ENCODE measurements at regions not wholly inside any gene's neighbourhood (a gene's known extent, or its start where the extent isn't known, plus 50 kb on each side); places are given as distances from the start of the nearest gene placed in this dataset.

- DNase-seq (ENCODE audit: low spot score), result no peak
These were observed 91.5 kb upstream of the SCOC start for GRCh38 chr4:140281828-140282552.

GRCh38 chr4:140277576-140277975 is 95.9 kb upstream of the SCOC start:
- DNase-seq (ENCODE audit: low spot score), result no peak

- no peak for DNase-seq (ENCODE audit: low spot score)
These were observed 101.9 kb upstream of the SCOC start for GRCh38 chr4:140271553-140271952.

- DNase-seq (ENCODE audit: low spot score), result no peak
These were observed 104.1 kb upstream of the SCOC start for GRCh38 chr4:140269369-140269768.

- no peak for DNase-seq (ENCODE audit: low spot score)
These were observed 105.1 kb upstream of the SCOC start for GRCh38 chr4:140268186-140268841.

- DNase-seq (ENCODE audit: low spot score), result no peak
These were observed 105.9 kb upstream of the SCOC start for GRCh38 chr4:140267576-140267975.

GRCh38 chr4:140266958-140267568 is 106.4 kb upstream of the SCOC start:
- no peak for DNase-seq (ENCODE audit: low spot score)

GRCh38 chr4:140260227-140260626 is 106.2 kb upstream of the MAML3 start:
- no peak for DNase-seq (ENCODE audit: low spot score)

GRCh38 chr4:140258476-140258875 is 104.5 kb upstream of the MAML3 start:
- no peak for DNase-seq (ENCODE audit: low spot score)

GRCh38 chr4:140257461-140258305 is 103.7 kb upstream of the MAML3 start:
- DNase-seq (ENCODE audit: low spot score), result no peak

- DNase-seq (ENCODE audit: low spot score), result no peak
These were observed 103.0 kb upstream of the MAML3 start for GRCh38 chr4:140256941-140257340.

GRCh38 chr4:140256335-140256734 is 102.4 kb upstream of the MAML3 start:
- DNase-seq (ENCODE audit: low spot score), result no peak

GRCh38 chr4:140255927-140256326 is 101.9 kb upstream of the MAML3 start:
- no peak for DNase-seq (ENCODE audit: low spot score)

GRCh38 chr4:140255467-140255866 is 101.5 kb upstream of the MAML3 start:
- no peak for DNase-seq (ENCODE audit: low spot score)

- DNase-seq (ENCODE audit: low spot score), result no peak
These were observed 100.8 kb upstream of the MAML3 start for GRCh38 chr4:140254651-140255299.

GRCh38 chr4:140253556-140254027 is 99.6 kb upstream of the MAML3 start:
- DNase-seq (ENCODE audit: low spot score), result no peak

GRCh38 chr4:140252742-140253555 is 99.0 kb upstream of the MAML3 start:
- DNase-seq (ENCODE audit: low spot score), result peak; percentile 92

GRCh38 chr4:140252141-140252741 is 98.3 kb upstream of the MAML3 start:
- DNase-seq (ENCODE audit: low spot score), result no peak

GRCh38 chr4:140251571-140251970 is 97.6 kb upstream of the MAML3 start:
- no peak for DNase-seq (ENCODE audit: low spot score)
